HCT116 (cell line): ENCODE measurements at regions not wholly inside any gene's neighbourhood (a gene's known extent, or its start where the extent isn't known, plus 50 kb on each side); places are given as distances from the start of the nearest gene placed in this dataset.

Source experiments
- CEBPB ChIP-seq: IDR thresholded peaks from 2 replicates; pipeline ENCODE4 v1.6.1; 2012; ENCODE audit warnings: low read depth
- EZH2phosphoT487 ChIP-seq: fragments of 200-600 bp; IDR thresholded peaks from 2 replicates; pipeline ENCODE4 v1.6.1; 2018; ENCODE audit warnings: antibody characterized with exemption, borderline replicate concordance
- FOSL1 ChIP-seq: IDR thresholded peaks from 2 replicates; pipeline ENCODE4 v1.6.1; 2012; ENCODE audit warnings: low read depth
- JUND ChIP-seq: IDR thresholded peaks from 2 replicates; pipeline ENCODE4 v1.6.1; 2012
- POLR2A ChIP-seq: IDR thresholded peaks from 2 replicates; pipeline ENCODE4 v1.7.0; 2011; ENCODE audit warnings: borderline replicate concordance; ENCODE audit not compliant: insufficient read depth, insufficient read length; ENCODE audit errors: extremely low read depth
- POLR2AphosphoS5 ChIP-seq: IDR thresholded peaks from 2 replicates; pipeline ENCODE4 v1.6.1; 2011; ENCODE audit warnings: mild to moderate bottlenecking, low read depth, low read length, moderate library complexity
- REST ChIP-seq: IDR thresholded peaks from 2 replicates; pipeline ENCODE4 v1.6.1; 2012; ENCODE audit warnings: low read depth
- SP1 ChIP-seq: IDR thresholded peaks from 2 replicates; pipeline ENCODE4 v1.6.1; 2012; ENCODE audit warnings: low read depth
- TCF7L2 ChIP-seq: IDR thresholded peaks from 2 replicates; pipeline ENCODE4 v1.7.0; 2011; ENCODE audit warnings: borderline replicate concordance, inconsistent platforms; ENCODE audit not compliant: insufficient read depth, insufficient read length; ENCODE audit errors: extremely low read depth
- ZNF274 ChIP-seq: fragments of 200-500 bp; sonication (Bioruptor generic); IDR thresholded peaks from 2 replicates; pipeline ENCODE4 v1.6.1; 2014; ENCODE audit warnings: mild to moderate bottlenecking, low read depth, low read length, inconsistent platforms
- TF ChIP-seq, protein P1 (sequence below), 3 experiments: fragments of 200-600 bp in 1 of 3; sonication (generic) in 1 of 3; IDR thresholded peaks in 2 of 3; conservative IDR thresholded peaks in 1 of 3; 2 replicates each; pipeline ENCODE4 v1.5.1; 2012 to 2017; ENCODE audit warnings: low read depth in 2 of 3, low read length in 2 of 3, antibody characterized with exemption in 1 of 3, borderline replicate concordance in 1 of 3, control low read depth in 1 of 3, mild to moderate bottlenecking in 1 of 3, mixed read lengths in 1 of 3, mixed run types in 1 of 3, moderate library complexity in 1 of 3; ENCODE audit not compliant: insufficient read depth in 1 of 3

DNA sequence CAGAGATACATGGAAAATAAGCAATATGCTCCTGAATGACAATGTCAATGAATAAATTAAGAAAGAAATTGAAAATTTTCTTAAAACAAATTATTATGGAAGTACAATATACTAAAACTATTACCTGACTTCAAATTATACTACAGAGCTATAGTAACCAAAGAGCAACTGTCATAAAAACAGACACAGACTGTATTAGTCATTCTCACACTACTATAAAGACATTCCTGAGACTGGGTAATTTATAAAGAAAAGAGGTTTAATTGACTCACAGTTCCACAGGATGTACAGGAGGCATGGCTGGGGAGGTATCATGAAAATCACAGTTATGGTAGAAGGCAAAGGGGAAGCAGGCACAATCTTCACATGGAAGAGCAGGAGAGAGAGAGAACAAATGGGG lies 60.0 kb upstream of the CYSLTR1 start:
- TF ChIP-seq JUND: no peak
- TF ChIP-seq FOSL1: no peak
- no peak for TF ChIP-seq POLR2A
- TF ChIP-seq, protein P1, sequence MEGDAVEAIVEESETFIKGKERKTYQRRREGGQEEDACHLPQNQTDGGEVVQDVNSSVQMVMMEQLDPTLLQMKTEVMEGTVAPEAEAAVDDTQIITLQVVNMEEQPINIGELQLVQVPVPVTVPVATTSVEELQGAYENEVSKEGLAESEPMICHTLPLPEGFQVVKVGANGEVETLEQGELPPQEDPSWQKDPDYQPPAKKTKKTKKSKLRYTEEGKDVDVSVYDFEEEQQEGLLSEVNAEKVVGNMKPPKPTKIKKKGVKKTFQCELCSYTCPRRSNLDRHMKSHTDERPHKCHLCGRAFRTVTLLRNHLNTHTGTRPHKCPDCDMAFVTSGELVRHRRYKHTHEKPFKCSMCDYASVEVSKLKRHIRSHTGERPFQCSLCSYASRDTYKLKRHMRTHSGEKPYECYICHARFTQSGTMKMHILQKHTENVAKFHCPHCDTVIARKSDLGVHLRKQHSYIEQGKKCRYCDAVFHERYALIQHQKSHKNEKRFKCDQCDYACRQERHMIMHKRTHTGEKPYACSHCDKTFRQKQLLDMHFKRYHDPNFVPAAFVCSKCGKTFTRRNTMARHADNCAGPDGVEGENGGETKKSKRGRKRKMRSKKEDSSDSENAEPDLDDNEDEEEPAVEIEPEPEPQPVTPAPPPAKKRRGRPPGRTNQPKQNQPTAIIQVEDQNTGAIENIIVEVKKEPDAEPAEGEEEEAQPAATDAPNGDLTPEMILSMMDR (IDR thresholded peaks at IDR 0.05 in 2 of 3, conservative IDR thresholded peaks at IDR 0.05 in 1 of 3; ENCODE audit: borderline replicate concordance in 1 of 3, insufficient read depth in 1 of 3, low read depth in 2 of 3, low read length in 2 of 3): no peak
- TF ChIP-seq POLR2AphosphoS5: no peak
- TF ChIP-seq CEBPB: no peak
- TF ChIP-seq EZH2phosphoT487: no peak
- no peak for TF ChIP-seq TCF7L2
- no peak for TF ChIP-seq SP1
- TF ChIP-seq REST: no peak
- no peak for TF ChIP-seq ZNF274
